ENCODE measurements at regions not wholly inside any gene's neighbourhood (a gene's known extent, or its start where the extent isn't known, plus 50 kb on each side); places are given as distances from the start of the nearest gene placed in this dataset.

DNA sequence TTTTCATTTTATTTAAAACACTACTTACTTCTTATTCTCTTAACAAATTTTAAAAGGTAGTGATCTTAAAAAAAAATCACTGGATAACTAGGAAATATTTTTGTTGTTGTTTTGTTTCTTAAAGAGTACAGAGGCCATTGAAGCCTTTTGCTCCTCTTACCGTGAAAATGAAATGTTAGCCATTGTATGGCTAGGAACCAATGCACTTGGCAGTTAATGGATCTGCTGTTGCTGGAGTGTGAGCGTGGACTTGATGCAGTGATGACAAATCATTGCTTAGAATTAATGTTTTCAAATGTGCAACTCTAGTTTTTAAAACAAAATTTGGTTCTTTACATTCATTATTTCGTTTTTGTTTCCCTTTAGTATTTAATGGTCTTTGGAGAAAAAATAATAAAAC is 162.3 kb downstream of the HAUS1 start:
- no peak for DNase-seq

- no peak for DNase-seq
These were observed 164.5 kb downstream of the HAUS1 start for GRCh38 chr18:46268671-46269070.

- DNase-seq, result peak in 1 of 5 donors; percentile 21
These were observed 165.1 kb downstream of the HAUS1 start for GRCh38 chr18:46269275-46269674.

DNA sequence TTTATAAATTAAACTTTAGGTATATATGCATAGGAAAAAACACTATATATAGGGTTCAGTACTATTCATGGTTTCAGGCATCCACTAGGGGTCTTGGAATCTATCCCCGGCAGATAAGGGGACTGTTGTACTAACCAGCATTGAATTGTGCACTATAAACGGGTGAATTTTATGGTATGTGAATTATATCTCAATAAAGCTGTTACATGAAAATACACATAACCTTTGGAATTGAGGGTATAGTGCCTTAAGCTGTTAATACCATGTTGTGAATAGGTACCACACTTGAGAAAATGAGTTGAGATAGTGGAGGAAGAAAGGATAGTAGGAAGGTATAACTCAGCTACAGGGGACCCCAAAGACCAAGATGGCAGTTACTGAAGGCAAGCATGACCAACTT is 167.3 kb downstream of the HAUS1 start:
- DNase-seq, result no peak

GRCh38 chr18:46273861-46274260 is 169.7 kb downstream of the HAUS1 start:
- no peak for DNase-seq

DNA sequence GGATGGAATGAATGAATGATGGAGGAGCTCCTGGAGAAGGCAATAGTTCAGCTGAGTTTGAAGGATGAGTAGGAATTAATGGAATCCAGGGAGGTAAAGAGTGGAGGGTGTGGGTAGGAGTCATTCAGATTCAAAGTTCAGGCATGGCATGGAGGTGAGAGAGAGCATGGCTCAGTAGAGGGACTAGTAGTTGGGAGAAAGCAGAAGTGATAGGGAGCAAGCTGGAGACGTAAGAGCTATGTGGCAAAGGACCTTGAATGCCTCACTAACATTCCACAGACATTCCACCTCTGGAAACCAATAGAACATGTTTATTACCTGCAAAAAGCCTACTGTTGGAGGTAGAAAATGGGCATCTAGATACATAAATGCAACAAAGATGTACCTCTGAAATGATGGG is 170.1 kb downstream of the HAUS1 start:
- DNase-seq, result no peak

- DNase-seq, result no peak
These were observed 171.2 kb downstream of the HAUS1 start for GRCh38 chr18:46275370-46275769.

DNA sequence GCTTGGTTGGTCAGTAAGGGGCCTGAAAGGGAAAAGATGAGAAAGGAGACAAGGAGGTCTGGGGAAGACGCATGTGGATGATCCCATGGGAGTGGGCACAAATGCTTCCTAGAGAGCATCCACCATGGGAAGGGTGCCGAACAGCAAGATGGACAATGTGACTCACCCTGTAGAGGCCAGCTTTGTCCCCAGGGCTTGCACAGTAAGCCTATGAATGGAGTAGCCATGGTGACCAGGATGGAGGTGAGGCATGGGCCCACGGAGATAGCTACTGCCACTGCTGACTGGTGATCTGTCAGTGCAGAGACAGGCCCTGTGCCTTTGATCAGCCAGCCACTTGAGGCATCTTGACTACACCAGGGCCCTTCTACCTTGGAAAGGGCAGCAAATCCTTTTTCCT is 172.6 kb downstream of the HAUS1 start:
- DNase-seq, result no peak

DNA sequence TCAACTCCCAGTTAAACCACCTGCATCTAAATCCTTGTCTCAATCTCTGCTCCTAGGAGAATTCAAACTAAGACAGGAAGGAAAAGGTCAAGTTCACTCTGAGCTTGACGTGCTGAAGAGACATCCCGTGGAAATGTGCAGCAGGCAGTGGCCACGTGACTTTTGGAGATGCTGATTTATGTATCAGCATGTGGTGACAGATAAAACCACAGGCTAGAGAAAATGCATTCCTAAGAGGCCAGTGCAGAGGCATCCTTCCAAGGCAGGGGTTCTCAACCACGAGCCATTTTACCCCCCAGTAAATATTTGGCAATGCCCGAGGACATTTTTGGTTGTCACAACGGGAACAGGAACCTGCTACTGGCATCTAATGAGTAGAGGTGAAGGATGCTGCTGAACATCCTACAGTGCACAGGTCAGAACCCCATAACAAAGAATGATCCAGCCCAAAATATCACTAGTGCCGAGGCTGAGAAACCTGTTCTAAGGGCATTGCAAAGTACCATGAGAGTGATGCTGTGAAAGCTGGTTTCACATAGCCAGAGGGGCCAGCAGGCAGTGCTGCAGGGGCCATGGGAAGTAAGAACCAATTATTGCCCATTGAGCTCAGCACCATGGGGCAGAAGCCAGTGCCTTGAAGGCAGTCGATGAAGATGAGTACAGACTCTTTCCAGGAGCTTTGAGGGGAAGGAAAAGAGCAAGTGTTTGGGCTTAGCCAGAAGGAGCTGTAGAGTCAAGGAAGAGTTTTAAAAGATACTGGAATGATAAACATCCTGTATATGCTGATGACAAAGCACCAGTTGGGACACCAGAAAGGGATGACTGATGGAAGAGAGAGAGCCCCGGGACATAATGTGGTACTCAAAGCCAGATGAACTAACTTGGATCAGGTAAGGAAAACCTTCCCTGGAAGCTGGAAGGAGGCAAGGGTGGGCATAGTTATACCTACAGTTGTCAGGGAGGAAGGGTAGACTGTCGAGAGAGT is 174.6 kb downstream of the HAUS1 start:
- no peak for DNase-seq

DNA sequence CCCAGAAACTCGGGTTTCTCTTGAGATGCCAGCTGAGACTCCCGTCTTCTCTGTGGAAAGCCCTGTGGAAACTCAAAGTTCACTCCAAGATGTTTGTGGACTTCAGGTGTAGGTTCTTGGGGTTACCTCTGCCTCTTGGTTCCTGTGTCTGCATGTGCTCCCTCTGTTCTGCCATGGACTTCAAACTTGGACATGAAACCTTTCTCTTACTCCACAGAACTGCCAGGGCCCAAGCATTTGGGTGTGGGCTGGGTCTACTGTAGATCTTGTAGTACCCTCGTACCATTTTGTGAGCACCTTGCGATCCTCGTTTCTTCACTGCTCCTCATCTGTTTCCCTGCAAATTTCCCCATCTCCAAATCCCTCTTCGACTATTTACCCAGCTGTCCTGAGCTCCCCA is 175.5 kb downstream of the HAUS1 start:
- no peak for DNase-seq

- peak in 4 of 5 donors; percentile 19 to 53 (median 30) for DNase-seq
These were observed 177.3 kb downstream of the HAUS1 start for GRCh38 chr18:46281185-46282176.

- no peak for DNase-seq
These were observed 178.0 kb downstream of the HAUS1 start for GRCh38 chr18:46282177-46282570.

GRCh38 chr18:46282646-46283045 is 178.5 kb downstream of the HAUS1 start:
- DNase-seq, result no peak

DNA sequence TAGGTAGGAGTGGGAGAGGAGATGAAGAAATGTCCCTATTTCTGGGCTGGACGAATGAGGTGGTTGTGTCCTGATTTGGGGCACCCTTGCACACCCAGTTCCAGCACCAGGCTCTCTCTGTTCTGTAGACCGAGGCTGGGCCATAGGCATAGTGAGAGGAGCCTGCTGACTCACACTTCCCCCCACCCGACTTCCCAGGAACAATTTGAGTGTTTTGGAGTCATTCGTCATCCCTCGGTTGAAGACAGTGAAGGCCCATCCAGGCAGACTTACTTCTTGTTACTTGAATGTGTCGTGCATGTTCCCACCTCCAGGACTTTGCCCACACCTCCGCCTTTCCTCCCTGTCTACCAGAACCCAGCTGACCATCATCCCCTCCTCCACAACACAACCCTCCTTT is 179.1 kb downstream of the HAUS1 start:
- no peak for DNase-seq

- no peak for DNase-seq
These were observed 179.7 kb downstream of the HAUS1 start for GRCh38 chr18:46283895-46284295.

GRCh38 chr18:46289463-46289862 is 185.3 kb downstream of the HAUS1 start:
- no peak for DNase-seq

- DNase-seq, result no peak
These were observed 185.7 kb downstream of the HAUS1 start for GRCh38 chr18:46289931-46290330.

DNA sequence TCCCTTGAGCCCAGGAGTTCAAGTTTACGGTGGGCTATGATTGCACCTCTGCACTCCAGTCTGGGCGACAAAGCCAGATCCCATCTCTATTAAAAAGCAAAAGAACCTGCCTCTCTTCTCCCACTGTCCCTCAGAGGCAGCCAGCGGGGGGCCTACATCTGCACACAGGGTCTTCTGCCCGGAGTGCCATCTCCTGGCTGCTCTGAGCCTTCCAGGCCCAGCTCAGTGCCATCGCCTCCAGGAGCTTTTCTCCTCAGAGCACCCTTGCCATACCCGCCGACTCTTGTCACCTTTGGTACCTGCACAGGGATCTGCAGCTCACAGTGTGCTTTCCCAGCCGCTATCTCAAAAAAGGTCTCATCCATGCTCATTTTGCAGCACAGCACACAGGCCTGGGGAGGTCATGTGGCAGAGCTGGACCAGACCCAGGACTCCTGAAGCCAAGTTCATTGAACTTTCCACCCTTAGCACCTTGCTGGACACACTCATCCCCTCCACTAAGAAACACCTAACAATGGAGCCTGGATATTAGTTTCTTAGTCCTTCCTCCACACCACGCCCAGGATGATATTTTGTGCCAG is 186.3 kb downstream of the HAUS1 start:
- no peak for DNase-seq

GRCh38 chr18:46291149-46291548 is 187.0 kb downstream of the HAUS1 start:
- peak in 1 of 5 donors; percentile 24 for DNase-seq

DNA sequence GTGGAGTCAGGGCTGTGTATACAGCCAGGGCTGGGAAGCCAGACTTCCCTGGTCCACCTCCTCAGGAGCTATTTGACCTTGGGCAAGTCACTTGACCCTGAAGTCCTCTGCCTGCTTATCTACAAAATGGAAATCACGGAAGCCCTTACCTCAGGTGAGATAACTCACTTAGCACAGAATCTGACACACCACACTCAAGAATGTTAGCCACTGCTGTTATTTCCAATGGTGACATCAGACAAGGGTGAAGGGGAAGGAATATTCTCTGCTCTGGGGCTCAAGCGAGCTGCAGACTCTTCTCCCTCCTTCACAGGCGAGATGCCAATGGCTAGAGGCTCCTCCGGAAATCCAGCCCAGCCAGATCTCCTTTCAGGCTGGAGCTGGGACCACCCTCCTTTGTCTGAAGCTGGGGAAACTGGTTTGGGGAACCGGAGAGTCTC is 189.6 kb downstream of the HAUS1 start:
- DNase-seq, result no peak

DNA sequence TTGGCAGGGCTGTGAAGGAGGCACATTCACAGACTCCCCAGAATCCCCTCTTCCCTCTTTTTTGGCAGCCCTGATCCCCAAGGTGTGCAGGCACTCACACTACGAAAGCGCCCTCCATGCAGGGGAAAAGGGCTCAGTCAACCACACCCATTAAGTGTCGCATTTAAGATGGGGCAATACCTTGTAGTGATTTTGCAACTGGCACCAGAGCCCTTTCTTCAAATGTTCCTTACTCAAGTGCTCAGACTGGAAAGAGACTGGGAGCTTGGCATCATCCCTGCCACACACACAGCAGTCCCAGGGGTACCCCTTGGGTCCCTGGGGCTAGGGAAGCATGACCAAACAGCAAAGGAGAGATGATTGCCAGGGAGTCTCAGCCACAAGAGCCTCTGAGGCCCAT is 190.1 kb downstream of the HAUS1 start:
- no peak for DNase-seq

- no peak for DNase-seq
These were observed 190.6 kb downstream of the HAUS1 start for GRCh38 chr18:46294751-46295150.

- DNase-seq, result no peak
These were observed 191.2 kb downstream of the HAUS1 start for GRCh38 chr18:46295416-46295815.
